ENCODE measurements at regions not wholly inside any gene's neighbourhood (a gene's known extent, or its start where the extent isn't known, plus 50 kb on each side); places are given as distances from the start of the nearest gene placed in this dataset.

- no peak for TF ChIP-seq CTCF (IDR thresholded peaks at IDR 0.05; ENCODE audit: poor library complexity)
- no peak for TF ChIP-seq EZH2phosphoT487 (IDR thresholded peaks at IDR 0.05; ENCODE audit: low read depth, severe bottlenecking, unreplicated experiment)
- TF ChIP-seq EZH2 (IDR thresholded peaks at IDR 0.05; ENCODE audit: borderline replicate concordance): no peak
Observed at GRCh38 chr14:66322564-66322963, 163.6 kb upstream of the CCDC196 start.

Data from hepatocyte (in vitro differentiated cells).